CD14-positive monocyte (primary cell): ENCODE measurements at regions not wholly inside any gene's neighbourhood (a gene's known extent, or its start where the extent isn't known, plus 50 kb on each side); places are given as distances from the start of the nearest gene placed in this dataset.

Source experiments
- DNase-seq, 3 donors: peaks; one replicate each; pipeline ENCODE4 v3.0.0-alpha.2; 2011 to 2022
- H2AFZ ChIP-seq: 2 replicates; pipeline ENCODE4 v1.6.0; 2012; ENCODE audit warnings: mild to moderate bottlenecking, low read depth, low read length, inconsistent platforms; ENCODE audit not compliant: insufficient read depth, poor library complexity, severe bottlenecking
- H3K27ac ChIP-seq, 2 donors: 1 replicate in 1 of 2; 2 replicates in 1 of 2; pipeline ENCODE4 v1.5.1; 2012 to 2013; ENCODE audit warnings: low read length in 2 of 2, control low read depth in 1 of 2, inconsistent platforms in 1 of 2, low read depth in 1 of 2, mild to moderate bottlenecking in 1 of 2
- H3K27me3 ChIP-seq, 2 donors: one replicate each; pipeline versions ENCODE4 v1.6.0 to v1.6.1; 2011 to 2013; ENCODE audit warnings: low read length in 2 of 2; ENCODE audit not compliant: control insufficient read depth in 2 of 2, insufficient read depth in 2 of 2
- H3K36me3 ChIP-seq, 2 donors: replicated peaks in 1 of 2; 1 replicate in 1 of 2; 2 replicates in 1 of 2; pipeline versions ENCODE4 v1.5.1 to v1.6.1; 2012 to 2013; ENCODE audit warnings: low read length in 2 of 2, control low read depth in 1 of 2, inconsistent platforms in 1 of 2, mild to moderate bottlenecking in 1 of 2; ENCODE audit not compliant: insufficient read depth in 2 of 2, control insufficient read depth in 1 of 2
- H3K4me1 ChIP-seq, 2 donors: 1 replicate in 1 of 2; 2 replicates in 1 of 2; pipeline versions ENCODE4 v1.5.1 to v1.6.1; 2012 to 2013; ENCODE audit warnings: low read length in 2 of 2, control low read depth in 1 of 2, inconsistent platforms in 1 of 2, mild to moderate bottlenecking in 1 of 2, moderate library complexity in 1 of 2; ENCODE audit not compliant: insufficient read depth in 2 of 2, control insufficient read depth in 1 of 2
- H3K4me2 ChIP-seq: replicated peaks from 2 replicates; pipeline ENCODE3; 2012; ENCODE audit warnings: low read length, moderate library complexity, mild to moderate bottlenecking; ENCODE audit not compliant: poor library complexity, severe bottlenecking; ENCODE audit errors: extremely low read depth
- H3K4me3 ChIP-seq, 3 experiments: fragments of 200-600 bp in 1 of 3; sonication (generic) in 1 of 3; replicated peaks in 1 of 3; 1 replicate in 2 of 3; 2 replicates in 1 of 3; pipeline ENCODE4 v1.5.1; 2011 to 2013; ENCODE audit warnings: low read length in 3 of 3, mild to moderate bottlenecking in 3 of 3, control low read depth in 2 of 3, low read depth in 2 of 3, inconsistent platforms in 1 of 3, moderate library complexity in 1 of 3
- H3K79me2 ChIP-seq: 2 replicates; pipeline ENCODE4 v1.6.0; 2012; ENCODE audit warnings: mild to moderate bottlenecking, control low read depth, inconsistent platforms, low read length, moderate library complexity; ENCODE audit not compliant: insufficient read depth
- H3K9ac ChIP-seq: 2 replicates; pipeline ENCODE4 v1.6.0; 2017; ENCODE audit warnings: low read length, mild to moderate bottlenecking; ENCODE audit not compliant: insufficient read depth, poor library complexity, severe bottlenecking
- H3K9me3 ChIP-seq, 2 donors: replicated peaks in 1 of 2; 1 replicate in 1 of 2; 2 replicates in 1 of 2; pipeline versions ENCODE4 v1.5.1 to v1.6.1; 2012 to 2013; ENCODE audit warnings: low read length in 2 of 2, control low read depth in 1 of 2; ENCODE audit not compliant: control insufficient read depth in 1 of 2, insufficient read depth in 1 of 2
- H4K20me1 ChIP-seq: 2 replicates; pipeline ENCODE4 v1.6.0; 2012; ENCODE audit warnings: mild to moderate bottlenecking, low read length, control low read depth, moderate library complexity; ENCODE audit not compliant: insufficient read depth
- H3K27ac Mint-ChIP-seq, 7 donors: one replicate each; pipeline ENCODE4 v1.8.0; 2020; ENCODE audit warnings: mild to moderate bottlenecking in 7 of 7, mixed read lengths in 7 of 7, moderate library complexity in 6 of 7, inconsistent platforms in 2 of 7
- H3K27me3 Mint-ChIP-seq, 3 donors: one replicate each; pipeline ENCODE4 v1.8.0; 2021 to 2022; ENCODE audit warnings: low read depth in 3 of 3, mild to moderate bottlenecking in 3 of 3, mixed read lengths in 3 of 3, moderate library complexity in 3 of 3, inconsistent platforms in 1 of 3
- H3K36me3 Mint-ChIP-seq, 2 donors: one replicate each; pipeline ENCODE4 v1.8.0; 2020; ENCODE audit warnings: mixed read lengths in 2 of 2, inconsistent platforms in 1 of 2, mild to moderate bottlenecking in 1 of 2
- H3K4me1 Mint-ChIP-seq: one replicate; pipeline ENCODE4 v1.8.0; 2020; ENCODE audit warnings: mild to moderate bottlenecking, mixed read lengths
- H3K4me3 Mint-ChIP-seq, 2 donors: one replicate each; pipeline ENCODE4 v1.8.0; 2020; ENCODE audit warnings: mild to moderate bottlenecking in 2 of 2, mixed read lengths in 2 of 2, moderate library complexity in 1 of 2
- H3K9me3 Mint-ChIP-seq, 7 donors: one replicate each; pipeline ENCODE4 v1.8.0; 2020 to 2022; ENCODE audit warnings: mixed read lengths in 7 of 7, mild to moderate bottlenecking in 6 of 7, moderate library complexity in 6 of 7, inconsistent platforms in 2 of 7
- WGBS: methylation state at CpG from one replicate; pipeline ENCODE4 v1.1.5; 2013; ENCODE audit warnings: missing lambda C conversion rate; ENCODE audit not compliant: insufficient coverage; 5-methylcytosine and 5-hydroxymethylcytosine counted together
- intact Hi-C, 2 donors: fragments of 100-400 bp; cut with micrococcal nuclease; formaldehyde crosslinking; loops; one replicate each; pipeline versions ENCODE4 v1.15.0 to v1.15.1; 2023
- TF ChIP-seq, protein P1 (sequence below): fragments of 200-600 bp; IDR thresholded peaks from one replicate; pipeline ENCODE4 v1.8.0; 2022; ENCODE audit warnings: antibody characterized with exemption, mild to moderate bottlenecking

- Mint-ChIP-seq H3K36me3 (no peaks in the 10 kb centered on the region), H3K9me3 (peaks cover under 1 to 14% (median 8%) of the 10 kb centered on the region in 7 donors), H3K27me3 (peaks cover 0 to 1% (median 0%) of the 10 kb centered on the region in 3 donors), H3K27ac (no peak overlapping the region), H3K4me3 (no peak overlapping the region), H3K4me1 (no peaks in the 10 kb centered on the region)
- no peak overlapping the region for H3K4me3 ChIP-seq
- H4K20me1 ChIP-seq = no peaks in the 10 kb centered on the region
- no peak for DNase-seq
- no peaks in the 10 kb centered on the region for H3K27me3 ChIP-seq
- no peak overlapping the region for H3K27ac ChIP-seq
- H3K9me3 ChIP-seq = peaks cover 0 to 6% of the 10 kb centered on the region in 2 donors
- no CpG with 5 or more reads among the region's 6 CpGs for WGBS
- no peaks in the 10 kb centered on the region for H3K4me1 ChIP-seq
- no peak overlapping the region for H3K4me2 ChIP-seq
- intact Hi-C loops = no loop called here
- H2AFZ ChIP-seq = no peak overlapping the region
- no peaks in the 10 kb centered on the region for H3K36me3 ChIP-seq
- H3K9ac ChIP-seq = no peak overlapping the region
- TF ChIP-seq, protein P1, sequence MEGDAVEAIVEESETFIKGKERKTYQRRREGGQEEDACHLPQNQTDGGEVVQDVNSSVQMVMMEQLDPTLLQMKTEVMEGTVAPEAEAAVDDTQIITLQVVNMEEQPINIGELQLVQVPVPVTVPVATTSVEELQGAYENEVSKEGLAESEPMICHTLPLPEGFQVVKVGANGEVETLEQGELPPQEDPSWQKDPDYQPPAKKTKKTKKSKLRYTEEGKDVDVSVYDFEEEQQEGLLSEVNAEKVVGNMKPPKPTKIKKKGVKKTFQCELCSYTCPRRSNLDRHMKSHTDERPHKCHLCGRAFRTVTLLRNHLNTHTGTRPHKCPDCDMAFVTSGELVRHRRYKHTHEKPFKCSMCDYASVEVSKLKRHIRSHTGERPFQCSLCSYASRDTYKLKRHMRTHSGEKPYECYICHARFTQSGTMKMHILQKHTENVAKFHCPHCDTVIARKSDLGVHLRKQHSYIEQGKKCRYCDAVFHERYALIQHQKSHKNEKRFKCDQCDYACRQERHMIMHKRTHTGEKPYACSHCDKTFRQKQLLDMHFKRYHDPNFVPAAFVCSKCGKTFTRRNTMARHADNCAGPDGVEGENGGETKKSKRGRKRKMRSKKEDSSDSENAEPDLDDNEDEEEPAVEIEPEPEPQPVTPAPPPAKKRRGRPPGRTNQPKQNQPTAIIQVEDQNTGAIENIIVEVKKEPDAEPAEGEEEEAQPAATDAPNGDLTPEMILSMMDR = no peak
- H3K79me2 ChIP-seq = no peaks in the 10 kb centered on the region
These were observed 232.0 kb downstream of the SNCA start for GRCh38 chr4:89604951-89605350.

DNA sequence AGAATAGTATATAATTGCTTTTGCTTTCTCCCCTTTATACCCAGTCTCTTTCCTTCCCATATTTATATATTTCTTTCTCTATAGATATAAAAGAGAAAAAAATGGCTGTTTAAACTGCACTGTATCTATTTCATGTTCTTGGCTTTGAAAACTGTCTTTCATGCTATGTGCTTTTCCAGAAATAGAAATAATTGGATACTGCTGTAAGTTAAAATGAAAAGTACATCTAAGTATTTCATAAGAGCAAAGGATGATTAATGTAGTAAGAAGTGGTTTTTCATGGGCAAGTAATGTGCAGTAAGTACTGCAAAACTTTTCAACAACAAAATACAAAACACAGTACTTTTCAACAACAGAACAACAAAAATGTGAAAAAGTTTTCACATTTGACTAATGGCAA lies 237.9 kb downstream of the SNCA start:
- no peak for DNase-seq
- Histone ChIP-seq H3K27ac (no peak overlapping the region), H3K9me3 (no peaks in the 10 kb centered on the region), H3K4me2 (no peak overlapping the region), H3K4me1 (no peaks in the 10 kb centered on the region), H2AFZ (no peak overlapping the region), H3K79me2 (no peaks in the 10 kb centered on the region), H3K9ac (no peak overlapping the region), H3K4me3 (no peak overlapping the region), H4K20me1 (no peaks in the 10 kb centered on the region), H3K36me3 (no peaks in the 10 kb centered on the region), H3K27me3 (no peaks in the 10 kb centered on the region)
- Mint-ChIP-seq H3K36me3 (no peaks in the 10 kb centered on the region), H3K4me1 (no peaks in the 10 kb centered on the region), H3K9me3 (peaks cover 0 to 4% (median 0%) of the 10 kb centered on the region in 7 donors), H3K27ac (no peak overlapping the region), H3K4me3 (no peak overlapping the region), H3K27me3 (no peaks in the 10 kb centered on the region)
- TF ChIP-seq, protein P1 = no peak
- intact Hi-C loops = no loop called here
